ENCODE measurements at regions not wholly inside any gene's neighbourhood (a gene's known extent, or its start where the extent isn't known, plus 50 kb on each side); places are given as distances from the start of the nearest gene placed in this dataset.

GRCh38 chr9:80804873-80805272 is 884.5 kb downstream of the TLE1 start:
- TF ChIP-seq REST (IDR thresholded peaks at IDR 0.05; ENCODE audit: insufficient read depth in 1 of 2, low read depth in 2 of 2, low read length in 1 of 2) (no peak), CTCF (IDR thresholded peaks at IDR 0.05) (no peak), POLR2AphosphoS5 (IDR thresholded peaks at IDR 0.05; ENCODE audit: low read depth, low read length) (no peak), TCF7L2 (IDR thresholded peaks at IDR 0.05; ENCODE audit: low read depth, low read length) (no peak)

Measured in Panc1 (cell line).